ENCODE measurements at regions not wholly inside any gene's neighbourhood (a gene's known extent, or its start where the extent isn't known, plus 50 kb on each side); places are given as distances from the start of the nearest gene placed in this dataset.

- Histone ChIP-seq H3K4me1 (ENCODE audit: insufficient read depth, low read length) (no peaks in the 10 kb centered on the region), H3K4me3 (ENCODE audit: low read depth in 1 of 2, low read length in 2 of 2) (no peak overlapping the region), H3K36me3 (ENCODE audit: insufficient read depth, low read length) (no peaks in the 10 kb centered on the region), H3K9ac (ENCODE audit: low read depth, low read length) (no peak overlapping the region), H3K27ac (ENCODE audit: low read length) (no peak overlapping the region), H2AFZ (ENCODE audit: low read depth, low read length) (no peak overlapping the region), H3K4me2 (ENCODE audit: insufficient read depth, low read length) (no peak overlapping the region), H3K9me3 (ENCODE audit: insufficient read depth, low read length, severe bottlenecking) (peaks cover 9% of the 10 kb centered on the region), H3K79me2 (ENCODE audit: insufficient read depth, low read length) (no peaks in the 10 kb centered on the region), H3K27me3 (ENCODE audit: insufficient read depth, low read length, poor library complexity) (no peaks in the 10 kb centered on the region), H4K20me1 (ENCODE audit: insufficient read depth, low read length) (no peaks in the 10 kb centered on the region)
- DNase-seq (no peak), ATAC-seq (ENCODE audit: insufficient read depth, low read depth) (no peak)
- TF ChIP-seq CTCF (IDR thresholded peaks at IDR 0.05; ENCODE audit: borderline replicate concordance, extremely low read depth, low read length, poor library complexity, severe bottlenecking) (no peak), EZH2 (IDR thresholded peaks at IDR 0.05; ENCODE audit: borderline replicate concordance, low read depth, low read length, severe bottlenecking) (no peak)
Observed at GRCh38 chr14:101492716-101493115, 68.6 kb upstream of the DIO3 start.

- Histone ChIP-seq H3K4me3 (ENCODE audit: low read depth in 1 of 2, low read length in 2 of 2) (no peak overlapping the region), H3K9me3 (ENCODE audit: insufficient read depth, low read length, severe bottlenecking) (no peaks in the 10 kb centered on the region), H3K79me2 (ENCODE audit: insufficient read depth, low read length) (no peaks in the 10 kb centered on the region), H3K27me3 (ENCODE audit: insufficient read depth, low read length, poor library complexity) (no peaks in the 10 kb centered on the region), H4K20me1 (ENCODE audit: insufficient read depth, low read length) (no peaks in the 10 kb centered on the region), H3K36me3 (ENCODE audit: insufficient read depth, low read length) (no peaks in the 10 kb centered on the region), H3K4me1 (ENCODE audit: insufficient read depth, low read length) (no peaks in the 10 kb centered on the region), H3K4me2 (ENCODE audit: insufficient read depth, low read length) (no peak overlapping the region), H3K9ac (ENCODE audit: low read depth, low read length) (no peak overlapping the region), H3K27ac (ENCODE audit: low read length) (no peak overlapping the region), H2AFZ (ENCODE audit: low read depth, low read length) (no peak overlapping the region)
- ATAC-seq (ENCODE audit: insufficient read depth, low read depth), result no peak
- TF ChIP-seq EZH2 (IDR thresholded peaks at IDR 0.05; ENCODE audit: borderline replicate concordance, low read depth, low read length, severe bottlenecking), result no peak
- TF ChIP-seq CTCF (IDR thresholded peaks at IDR 0.05; ENCODE audit: borderline replicate concordance, extremely low read depth, low read length, poor library complexity, severe bottlenecking), result no peak
- no peak for DNase-seq
Observed at GRCh38 chr14:101494826-101495225, 66.5 kb upstream of the DIO3 start.

- DNase-seq (no peak), ATAC-seq (ENCODE audit: insufficient read depth, low read depth) (no peak)
- no peaks in the 10 kb centered on the region for H3K79me2 ChIP-seq (ENCODE audit: insufficient read depth, low read length)
- TF ChIP-seq CTCF (IDR thresholded peaks at IDR 0.05; ENCODE audit: borderline replicate concordance, extremely low read depth, low read length, poor library complexity, severe bottlenecking) (no peak), EZH2 (IDR thresholded peaks at IDR 0.05; ENCODE audit: borderline replicate concordance, low read depth, low read length, severe bottlenecking) (no peak)
- no peak overlapping the region for H3K27ac ChIP-seq (ENCODE audit: low read length)
- no peak overlapping the region for H3K4me2 ChIP-seq (ENCODE audit: insufficient read depth, low read length)
- H3K36me3 ChIP-seq (ENCODE audit: insufficient read depth, low read length), result no peaks in the 10 kb centered on the region
- H3K9me3 ChIP-seq (ENCODE audit: insufficient read depth, low read length, severe bottlenecking), result no peaks in the 10 kb centered on the region
- H2AFZ ChIP-seq (ENCODE audit: low read depth, low read length), result no peak overlapping the region
- no peaks in the 10 kb centered on the region for H3K27me3 ChIP-seq (ENCODE audit: insufficient read depth, low read length, poor library complexity)
- H3K4me1 ChIP-seq (ENCODE audit: insufficient read depth, low read length), result no peaks in the 10 kb centered on the region
- H4K20me1 ChIP-seq (ENCODE audit: insufficient read depth, low read length), result no peaks in the 10 kb centered on the region
- H3K4me3 ChIP-seq (ENCODE audit: low read depth in 1 of 2, low read length in 2 of 2), result no peak overlapping the region
- no peak overlapping the region for H3K9ac ChIP-seq (ENCODE audit: low read depth, low read length)
Observed at GRCh38 chr14:101495284-101495683, 66.0 kb upstream of the DIO3 start.
